ENCODE measurements at regions not wholly inside any gene's neighbourhood (a gene's known extent, or its start where the extent isn't known, plus 50 kb on each side); places are given as distances from the start of the nearest gene placed in this dataset.

- Mint-ChIP-seq H3K4me3 (no peak overlapping the region), H3K27me3 (ENCODE audit: low read depth) (no peaks in the 10 kb centered on the region), H3K36me3 (ENCODE audit: low read depth) (no peaks in the 10 kb centered on the region), H3K4me1 (ENCODE audit: low read depth) (no peaks in the 10 kb centered on the region), H3K9me3 (ENCODE audit: insufficient read depth) (peaks cover 7% of the 10 kb centered on the region), H3K27ac (no peak overlapping the region)
- no peak for ATAC-seq
- ChIA-PET CTCF (no interaction called here), POLR2A (no interaction called here)
- no peak for DNase-seq
Measured at GRCh38 chr18:40088130-40088529, 1866.9 kb upstream of the PIK3C3 start.

GRCh38 chr18:40079786-40080185 is 1875.2 kb upstream of the PIK3C3 start:
- DNase-seq = no peak
- no peak for ATAC-seq
- CTCF ChIA-PET = no interaction called here
- POLR2A ChIA-PET = interaction anchor here (0.6 kb wide), 1 partner anchor 215 kb away, joined by 4 read pairs; no protein-coding TSS in a partner anchor
- Mint-ChIP-seq H3K36me3 (ENCODE audit: low read depth) (no peaks in the 10 kb centered on the region), H3K4me1 (ENCODE audit: low read depth) (no peaks in the 10 kb centered on the region), H3K9me3 (ENCODE audit: insufficient read depth) (peaks cover 8% of the 10 kb centered on the region), H3K27ac (no peak overlapping the region), H3K4me3 (no peak overlapping the region), H3K27me3 (ENCODE audit: low read depth) (no peaks in the 10 kb centered on the region)

- Mint-ChIP-seq H3K27me3 (ENCODE audit: low read depth) (no peaks in the 10 kb centered on the region), H3K4me1 (ENCODE audit: low read depth) (no peaks in the 10 kb centered on the region), H3K36me3 (ENCODE audit: low read depth) (no peaks in the 10 kb centered on the region), H3K27ac (no peak overlapping the region), H3K9me3 (ENCODE audit: insufficient read depth) (peaks cover 12% of the 10 kb centered on the region), H3K4me3 (no peak overlapping the region)
- CTCF ChIA-PET = no interaction called here
- DNase-seq (no peak), ATAC-seq (no peak)
- POLR2A ChIA-PET = no interaction called here
Measured at GRCh38 chr18:40075616-40076015, 1879.4 kb upstream of the PIK3C3 start.

GRCh38 chr18:40072761-40073160 is 1882.3 kb upstream of the PIK3C3 start:
- CTCF ChIA-PET = no interaction called here
- Mint-ChIP-seq H3K27me3 (ENCODE audit: low read depth) (no peaks in the 10 kb centered on the region), H3K4me3 (no peak overlapping the region), H3K36me3 (ENCODE audit: low read depth) (no peaks in the 10 kb centered on the region), H3K4me1 (ENCODE audit: low read depth) (no peaks in the 10 kb centered on the region), H3K9me3 (ENCODE audit: insufficient read depth) (peaks cover 12% of the 10 kb centered on the region), H3K27ac (no peak overlapping the region)
- POLR2A ChIA-PET = no interaction called here
- no peak for DNase-seq
- no peak for ATAC-seq

GRCh38 chr18:40066368-40066767 is 1888.7 kb upstream of the PIK3C3 start:
- Mint-ChIP-seq H3K4me3 (no peak overlapping the region), H3K9me3 (ENCODE audit: insufficient read depth) (peaks cover 8% of the 10 kb centered on the region), H3K36me3 (ENCODE audit: low read depth) (no peaks in the 10 kb centered on the region), H3K4me1 (ENCODE audit: low read depth) (no peaks in the 10 kb centered on the region), H3K27ac (no peak overlapping the region), H3K27me3 (ENCODE audit: low read depth) (no peaks in the 10 kb centered on the region)
- ChIA-PET POLR2A (no interaction called here), CTCF (no interaction called here)
- no peak for ATAC-seq
- DNase-seq = no peak

GRCh38 chr18:40063488-40063887 is 1891.5 kb upstream of the PIK3C3 start:
- DNase-seq (no peak), ATAC-seq (no peak)
- no peak overlapping the region for H3K4me3 Mint-ChIP-seq
- ChIA-PET CTCF (no interaction called here), POLR2A (no interaction called here)
- H3K4me1 Mint-ChIP-seq (ENCODE audit: low read depth) = no peaks in the 10 kb centered on the region
- no peak overlapping the region for H3K27ac Mint-ChIP-seq
- peaks cover 8% of the 10 kb centered on the region for H3K9me3 Mint-ChIP-seq (ENCODE audit: insufficient read depth)
- H3K36me3 Mint-ChIP-seq (ENCODE audit: low read depth) = no peaks in the 10 kb centered on the region
- H3K27me3 Mint-ChIP-seq (ENCODE audit: low read depth) = no peaks in the 10 kb centered on the region

GRCh38 chr18:40061086-40061485 is 1893.9 kb upstream of the PIK3C3 start:
- H3K4me1 Mint-ChIP-seq (ENCODE audit: low read depth) = no peaks in the 10 kb centered on the region
- ATAC-seq (no peak), DNase-seq (no peak)
- no peak overlapping the region for H3K4me3 Mint-ChIP-seq
- peaks cover 8% of the 10 kb centered on the region for H3K9me3 Mint-ChIP-seq (ENCODE audit: insufficient read depth)
- ChIA-PET POLR2A (no interaction called here), CTCF (no interaction called here)
- H3K27me3 Mint-ChIP-seq (ENCODE audit: low read depth) = no peaks in the 10 kb centered on the region
- H3K27ac Mint-ChIP-seq = no peak overlapping the region
- H3K36me3 Mint-ChIP-seq (ENCODE audit: low read depth) = no peaks in the 10 kb centered on the region

- POLR2A ChIA-PET = no interaction called here
- no peak overlapping the region for H3K4me3 Mint-ChIP-seq
- no peak for ATAC-seq
- H3K4me1 Mint-ChIP-seq (ENCODE audit: low read depth) = no peaks in the 10 kb centered on the region
- H3K27ac Mint-ChIP-seq = no peak overlapping the region
- CTCF ChIA-PET = no interaction called here
- no peak for DNase-seq
- H3K36me3 Mint-ChIP-seq (ENCODE audit: low read depth) = no peaks in the 10 kb centered on the region
- H3K9me3 Mint-ChIP-seq (ENCODE audit: insufficient read depth) = peaks cover 8% of the 10 kb centered on the region
- no peaks in the 10 kb centered on the region for H3K27me3 Mint-ChIP-seq (ENCODE audit: low read depth)
Measured at GRCh38 chr18:40060562-40060961, 1894.5 kb upstream of the PIK3C3 start.

GRCh38 chr18:40058811-40059570 is 1896.0 kb upstream of the PIK3C3 start:
- Mint-ChIP-seq H3K27ac (no peak overlapping the region), H3K27me3 (ENCODE audit: low read depth) (no peaks in the 10 kb centered on the region), H3K4me1 (ENCODE audit: low read depth) (no peaks in the 10 kb centered on the region), H3K36me3 (ENCODE audit: low read depth) (no peaks in the 10 kb centered on the region), H3K4me3 (no peak overlapping the region), H3K9me3 (ENCODE audit: insufficient read depth) (peaks cover 8% of the 10 kb centered on the region)
- DNase-seq (no peak), ATAC-seq (no peak)
- CTCF ChIA-PET = no interaction called here
- POLR2A ChIA-PET = no interaction called here

GRCh38 chr18:40056079-40056692 is 1898.8 kb upstream of the PIK3C3 start:
- CTCF ChIA-PET = no interaction called here
- no peak overlapping the region for H3K4me3 Mint-ChIP-seq
- no peaks in the 10 kb centered on the region for H3K9me3 Mint-ChIP-seq (ENCODE audit: insufficient read depth)
- no peak for DNase-seq
- H3K4me1 Mint-ChIP-seq (ENCODE audit: low read depth) = no peaks in the 10 kb centered on the region
- H3K27ac Mint-ChIP-seq = no peak overlapping the region
- H3K36me3 Mint-ChIP-seq (ENCODE audit: low read depth) = no peaks in the 10 kb centered on the region
- no peak for ATAC-seq
- H3K27me3 Mint-ChIP-seq (ENCODE audit: low read depth) = no peaks in the 10 kb centered on the region
- POLR2A ChIA-PET = no interaction called here

- Mint-ChIP-seq H3K4me1 (ENCODE audit: low read depth) (no peaks in the 10 kb centered on the region), H3K4me3 (no peak overlapping the region), H3K9me3 (ENCODE audit: insufficient read depth) (no peaks in the 10 kb centered on the region), H3K27me3 (ENCODE audit: low read depth) (no peaks in the 10 kb centered on the region), H3K36me3 (ENCODE audit: low read depth) (no peaks in the 10 kb centered on the region), H3K27ac (no peak overlapping the region)
- ChIA-PET POLR2A (no interaction called here), CTCF (no interaction called here)
- ATAC-seq (no peak), DNase-seq (no peak)
Measured at GRCh38 chr18:40055262-40055661, 1899.8 kb upstream of the PIK3C3 start.

- H3K4me3 Mint-ChIP-seq = no peak overlapping the region
- no peaks in the 10 kb centered on the region for H3K4me1 Mint-ChIP-seq (ENCODE audit: low read depth)
- peaks cover 3% of the 10 kb centered on the region for H3K9me3 Mint-ChIP-seq (ENCODE audit: insufficient read depth)
- ChIA-PET POLR2A (no interaction called here), CTCF (no interaction called here)
- no peaks in the 10 kb centered on the region for H3K27me3 Mint-ChIP-seq (ENCODE audit: low read depth)
- ATAC-seq = no peak
- no peak for DNase-seq
- no peaks in the 10 kb centered on the region for H3K36me3 Mint-ChIP-seq (ENCODE audit: low read depth)
- no peak overlapping the region for H3K27ac Mint-ChIP-seq
Measured at GRCh38 chr18:40049716-40050115, 1905.3 kb upstream of the PIK3C3 start.
